NCI-H82 treated with DMSO at 0.1 percent for 48 hours (cell line): ENCODE measurements at regions not wholly inside any gene's neighbourhood (a gene's known extent, or its start where the extent isn't known, plus 50 kb on each side); places are given as distances from the start of the nearest gene placed in this dataset.

Experiments used
- DNase-seq: peaks from one replicate; lab custom pipeline; 2025; ENCODE audit not compliant: unreplicated experiment; lab: John Stamatoyannopoulos, UW

DNA sequence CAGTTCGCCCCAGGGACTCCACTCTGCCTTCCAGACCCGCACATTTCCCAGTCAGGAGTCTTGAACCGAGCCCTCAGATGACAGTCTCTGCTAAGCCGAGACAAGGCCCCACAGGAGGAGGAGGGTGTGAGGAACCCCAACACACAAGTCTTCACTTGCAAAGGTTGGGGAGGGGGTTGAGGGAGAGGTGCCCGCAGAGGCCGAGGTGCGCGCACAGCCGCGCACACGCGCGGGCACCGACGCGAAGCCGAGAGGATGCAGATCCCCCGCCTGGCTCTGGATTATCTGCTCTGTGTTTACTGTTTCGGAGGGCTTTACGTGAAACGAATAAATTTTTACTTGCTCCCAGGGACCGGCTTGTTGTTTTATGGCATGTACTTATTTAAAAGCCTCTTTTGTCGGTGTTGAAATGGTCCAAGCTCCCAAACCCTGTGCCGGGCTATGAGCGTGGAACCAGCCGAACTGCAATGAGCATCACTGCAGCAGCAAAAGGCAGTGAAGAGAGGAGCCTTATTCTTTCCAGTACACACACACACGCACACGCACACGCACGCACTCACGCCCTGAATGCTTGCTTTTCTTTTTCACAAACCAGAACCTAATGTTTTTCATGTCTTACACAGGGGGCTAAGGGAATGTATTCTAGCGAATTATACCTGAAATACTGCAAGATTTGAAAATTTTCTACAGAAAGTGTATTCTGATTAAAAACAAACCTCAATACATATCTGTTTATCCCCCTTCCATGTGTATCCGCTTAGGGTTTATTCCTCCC, 297.7 kb downstream of the PARP8 start:
- no peak for DNase-seq

GRCh38 chr5:50964746-50965653, 298.6 kb downstream of the PARP8 start:
- no peak for DNase-seq

GRCh38 chr5:50965654-50966375, 299.4 kb downstream of the PARP8 start:
- no peak for DNase-seq

DNA sequence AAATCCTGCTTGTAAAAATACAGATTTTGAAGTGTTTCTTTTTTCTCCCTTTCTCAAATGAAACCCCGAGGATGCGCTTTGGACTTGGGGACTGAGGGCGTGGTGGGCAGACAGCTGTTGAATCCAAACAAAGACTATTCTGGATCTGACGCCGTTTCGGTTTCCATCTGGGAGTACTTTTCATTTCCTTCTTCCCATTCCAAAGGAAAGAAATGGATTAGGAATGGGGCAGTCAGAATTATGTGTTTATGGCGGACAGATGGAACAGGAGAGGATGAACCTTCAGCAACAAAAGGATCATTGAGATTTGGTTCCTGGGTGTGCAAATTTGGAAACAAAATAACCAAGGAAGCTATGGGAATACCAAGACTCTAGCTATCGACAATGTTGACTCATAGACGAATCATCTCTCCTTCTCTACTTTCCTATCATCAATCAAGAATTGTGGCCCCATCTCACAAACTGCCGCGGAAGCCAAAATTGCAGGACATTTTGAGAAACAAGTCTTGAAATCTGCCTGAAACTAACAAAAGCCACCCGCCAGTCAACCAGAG, 300.6 kb downstream of the PARP8 start:
- no peak for DNase-seq

GRCh38 chr5:50967563-50968355, 301.3 kb downstream of the PARP8 start:
- DNase-seq, result no peak

DNA sequence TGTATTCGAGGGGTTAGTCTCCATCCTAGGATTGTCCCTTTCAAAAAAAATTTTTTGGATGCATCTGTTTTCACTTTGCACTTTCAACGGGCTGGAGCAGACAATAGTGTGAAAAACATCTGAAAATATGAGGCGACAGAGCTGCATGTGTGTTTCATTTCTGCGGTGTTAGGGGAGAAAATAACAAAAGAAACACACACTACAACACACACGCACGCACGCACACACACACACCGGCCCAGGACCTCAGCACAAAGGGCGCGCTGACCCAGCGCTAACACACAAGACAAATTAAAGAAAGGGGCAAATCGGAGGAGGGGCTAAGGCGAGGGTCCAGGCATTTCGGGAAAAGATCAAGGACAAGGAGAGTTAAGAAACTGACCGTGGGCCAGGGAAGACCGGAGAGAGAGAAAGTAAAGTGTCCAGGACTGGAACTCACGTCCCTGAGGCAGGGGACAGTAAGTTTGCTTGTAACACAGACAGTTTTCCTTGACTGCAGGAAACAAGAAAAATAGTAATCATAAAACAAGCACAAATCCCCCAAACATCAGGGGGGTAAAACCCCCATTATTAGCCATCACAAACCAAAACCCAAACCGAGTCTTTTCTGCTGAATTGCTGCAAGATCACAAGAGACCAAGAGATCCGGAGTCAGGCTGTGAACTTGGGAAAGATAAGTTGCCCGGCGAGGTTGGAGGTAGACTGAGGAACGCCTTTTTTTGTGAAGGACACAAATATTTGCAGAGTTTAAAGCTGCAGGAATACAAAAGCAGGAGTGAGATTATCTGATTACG, 302.1 kb downstream of the PARP8 start:
- DNase-seq, result no peak

- DNase-seq, result no peak
Measured at GRCh38 chr5:50969151-50970031, 303.0 kb downstream of the PARP8 start.

DNA sequence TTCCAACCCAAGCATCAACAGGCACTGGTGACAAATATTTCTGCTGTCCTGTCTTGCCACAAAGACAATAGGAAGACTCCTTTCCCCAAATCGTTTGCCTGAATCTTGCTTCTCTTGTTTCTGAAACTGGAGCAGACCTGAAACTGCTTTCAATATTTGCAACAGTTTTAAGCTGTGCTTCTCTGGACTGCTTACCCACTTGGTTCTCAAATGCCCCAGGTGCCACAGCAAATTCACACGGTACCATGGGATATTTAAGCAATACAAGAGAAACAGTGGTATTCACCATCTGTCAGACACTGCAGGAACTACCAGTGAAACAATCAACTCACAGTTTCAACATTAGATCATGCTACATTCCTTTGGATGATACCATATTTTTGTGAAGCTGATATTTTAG, 309.4 kb downstream of the PARP8 start:
- DNase-seq, result no peak

DNA sequence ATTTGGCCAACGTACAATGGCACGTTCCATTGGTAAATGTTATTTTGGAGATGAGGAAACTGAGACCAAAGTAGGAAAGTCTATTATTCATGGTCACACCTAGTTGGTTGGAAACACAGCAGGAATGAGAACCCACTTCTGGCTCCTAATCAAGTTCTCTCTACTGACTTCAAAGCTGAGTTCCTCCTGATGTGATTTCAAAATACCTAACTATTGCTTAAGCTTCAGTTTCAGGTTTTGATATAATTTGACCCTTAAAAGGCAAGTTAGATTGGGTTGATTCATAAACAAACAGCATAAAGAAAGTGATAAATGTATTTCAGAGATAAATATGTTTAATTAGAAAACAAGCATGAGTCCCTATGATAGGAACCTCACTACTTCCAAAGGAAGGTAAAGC, 312.5 kb downstream of the PARP8 start:
- DNase-seq, result no peak

DNA sequence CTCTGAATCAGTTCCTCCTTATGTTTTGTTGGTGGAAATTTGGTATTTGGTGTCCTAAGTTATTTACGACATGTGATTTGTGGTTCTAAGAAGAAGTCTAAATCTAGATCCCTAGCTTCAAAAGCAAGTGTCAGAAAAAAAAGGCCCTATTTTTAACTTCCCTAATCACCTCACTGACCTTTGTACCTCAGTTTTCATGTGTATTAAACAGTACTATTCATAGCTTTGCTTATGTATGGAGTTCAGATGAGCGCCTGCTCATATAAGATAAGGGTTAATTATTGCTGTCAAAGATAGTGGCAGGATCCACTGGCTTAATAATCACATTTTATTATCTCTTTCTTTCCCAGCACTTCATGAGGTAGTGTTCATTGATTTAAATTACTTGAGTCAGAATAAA, 318.2 kb downstream of the PARP8 start:
- DNase-seq, result no peak

GRCh38 chr5:50990296-50990924, 324.0 kb downstream of the PARP8 start:
- DNase-seq, result no peak

- no peak for DNase-seq
Measured at GRCh38 chr5:50995285-50995942, 329.0 kb downstream of the PARP8 start.

DNA sequence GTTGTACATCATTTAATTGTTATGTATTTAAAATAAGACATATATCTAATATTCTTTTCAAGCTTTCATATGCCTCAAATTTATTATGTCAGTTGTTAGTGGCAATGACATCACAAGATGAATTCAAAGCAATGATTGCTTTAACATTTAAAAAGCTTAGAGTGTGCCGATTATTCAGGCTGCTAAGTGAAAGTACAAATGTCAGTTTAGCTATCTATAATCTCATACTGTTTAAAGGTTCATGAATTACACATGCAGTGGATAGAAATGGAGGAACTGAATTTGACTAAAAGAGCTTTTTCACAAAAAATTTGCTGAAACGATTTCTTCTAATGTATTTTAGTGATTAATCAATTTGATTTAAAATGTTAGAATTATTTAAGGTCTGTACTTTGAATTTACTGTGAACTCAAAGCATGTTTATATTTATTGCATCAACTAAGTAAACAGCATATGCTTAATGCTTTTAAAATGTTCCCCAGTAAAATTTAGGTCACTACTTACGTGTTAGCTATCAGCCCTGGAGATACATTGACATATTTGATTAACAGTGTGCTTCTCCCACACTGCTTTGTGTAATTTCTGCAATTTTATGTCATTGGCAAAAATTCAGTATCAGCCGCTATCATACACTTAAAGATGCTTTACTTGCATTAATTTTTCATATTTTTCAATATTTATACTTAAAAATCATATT, 334.9 kb downstream of the PARP8 start:
- no peak for DNase-seq

DNA sequence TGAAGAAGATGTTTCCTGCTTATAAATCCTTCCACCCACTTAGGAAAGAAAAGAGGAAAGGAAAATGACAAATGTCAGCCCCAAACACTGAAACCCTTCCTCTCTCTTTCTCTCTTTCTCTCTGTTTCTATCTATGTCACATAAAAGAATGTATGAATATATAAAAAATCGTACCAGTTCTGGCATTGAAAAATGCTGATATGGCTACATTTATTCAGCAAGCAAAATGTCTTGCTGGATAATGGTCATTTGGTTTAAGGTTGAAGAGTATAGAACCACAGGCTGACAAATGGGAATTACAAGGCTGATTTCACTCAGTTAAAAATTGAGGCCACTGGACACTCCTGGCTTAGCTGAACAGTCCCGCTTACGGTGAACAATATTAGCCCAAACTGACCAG, 335.9 kb downstream of the PARP8 start:
- DNase-seq, result no peak

- DNase-seq, result no peak
Measured at GRCh38 chr5:51013036-51013435, 346.6 kb downstream of the PARP8 start.

- no peak for DNase-seq
Measured at GRCh38 chr5:51018423-51018822, 352.0 kb downstream of the PARP8 start.

- no peak for DNase-seq
Measured at GRCh38 chr5:51024263-51024662, 357.8 kb downstream of the PARP8 start.
